DOHH2 (cell line): ENCODE measurements at regions not wholly inside any gene's neighbourhood (a gene's known extent, or its start where the extent isn't known, plus 50 kb on each side); places are given as distances from the start of the nearest gene placed in this dataset.

Experiments
- H3F3A ChIP-seq: fragments of 200-600 bp; sonication (generic), shearing (Covaris generic); 2 replicates; pipeline ENCODE4 v1.6.0; 2016; ENCODE audit warnings: antibody characterized with exemption, mild to moderate bottlenecking; ENCODE audit not compliant: control insufficient read depth, insufficient read depth
- H3K27ac ChIP-seq: fragments of 200-600 bp; sonication (generic); 2 replicates; pipeline ENCODE4 v1.5.1; 2014; ENCODE audit warnings: low read depth, mild to moderate bottlenecking, low read length, moderate library complexity
- H3K27me3 ChIP-seq: fragments of 200-600 bp; sonication (generic); 2 replicates; pipeline ENCODE4 v1.6.1; 2014; ENCODE audit warnings: mild to moderate bottlenecking, low read length, mixed read lengths; ENCODE audit not compliant: control insufficient read depth
- H3K36me3 ChIP-seq: fragments of 200-600 bp; sonication (generic); 2 replicates; pipeline ENCODE4 v1.6.1; 2014; ENCODE audit warnings: mild to moderate bottlenecking, low read length, moderate library complexity, mixed read lengths; ENCODE audit not compliant: control insufficient read depth
- H3K4me1 ChIP-seq: fragments of 200-600 bp; sonication (generic); 2 replicates; pipeline ENCODE4 v1.6.1; 2014; ENCODE audit warnings: mild to moderate bottlenecking, low read length, mixed read lengths; ENCODE audit not compliant: control insufficient read depth
- H3K4me2 ChIP-seq: fragments of 200-600 bp; sonication (generic); 2 replicates; pipeline ENCODE4 v1.6.0; 2014; ENCODE audit warnings: mild to moderate bottlenecking, low read length, moderate library complexity
- H3K4me3 ChIP-seq: fragments of 200-600 bp; sonication (generic); 2 replicates; pipeline ENCODE4 v1.5.1; 2014; ENCODE audit warnings: mild to moderate bottlenecking, low read length, mixed read lengths
- H3K79me2 ChIP-seq: fragments of 200-600 bp; sonication (generic); 2 replicates; pipeline ENCODE4 v1.6.1; 2014; ENCODE audit warnings: mild to moderate bottlenecking, low read length, mixed read lengths; ENCODE audit not compliant: control insufficient read depth
- H3K9me2 ChIP-seq: fragments of 200-600 bp; sonication (generic); replicated peaks from 2 replicates; pipeline ENCODE4 v1.6.1; 2014; ENCODE audit warnings: mild to moderate bottlenecking, low read length, mixed read lengths; ENCODE audit not compliant: control insufficient read depth
- H3K9me3 ChIP-seq: fragments of 200-600 bp; sonication (generic); 2 replicates; pipeline ENCODE4 v1.6.1; 2014; ENCODE audit warnings: antibody characterized with exemption, low read length, mixed read lengths; ENCODE audit not compliant: control insufficient read depth, insufficient read depth
- H4K20me1 ChIP-seq: fragments of 200-600 bp; sonication (generic); 2 replicates; pipeline ENCODE4 v1.6.0; 2014; ENCODE audit warnings: low read depth, mild to moderate bottlenecking, antibody characterized with exemption, low read length, moderate library complexity; ENCODE audit not compliant: control insufficient read depth, insufficient read depth
- CTCF ChIP-seq: fragments of 200-600 bp; sonication (generic); IDR thresholded peaks from one replicate; pipeline ENCODE4 v1.5.1; 2014; ENCODE audit warnings: antibody characterized with exemption, mild to moderate bottlenecking, low read depth, low read length; ENCODE audit not compliant: poor library complexity, severe bottlenecking
- EZH2phosphoT487 ChIP-seq: fragments of 200-600 bp; sonication (generic); IDR thresholded peaks from 2 replicates; pipeline ENCODE4 v1.6.1; 2017; ENCODE audit warnings: borderline replicate concordance, mild to moderate bottlenecking, antibody characterized with exemption, low read length, moderate library complexity, mixed read lengths

DNA sequence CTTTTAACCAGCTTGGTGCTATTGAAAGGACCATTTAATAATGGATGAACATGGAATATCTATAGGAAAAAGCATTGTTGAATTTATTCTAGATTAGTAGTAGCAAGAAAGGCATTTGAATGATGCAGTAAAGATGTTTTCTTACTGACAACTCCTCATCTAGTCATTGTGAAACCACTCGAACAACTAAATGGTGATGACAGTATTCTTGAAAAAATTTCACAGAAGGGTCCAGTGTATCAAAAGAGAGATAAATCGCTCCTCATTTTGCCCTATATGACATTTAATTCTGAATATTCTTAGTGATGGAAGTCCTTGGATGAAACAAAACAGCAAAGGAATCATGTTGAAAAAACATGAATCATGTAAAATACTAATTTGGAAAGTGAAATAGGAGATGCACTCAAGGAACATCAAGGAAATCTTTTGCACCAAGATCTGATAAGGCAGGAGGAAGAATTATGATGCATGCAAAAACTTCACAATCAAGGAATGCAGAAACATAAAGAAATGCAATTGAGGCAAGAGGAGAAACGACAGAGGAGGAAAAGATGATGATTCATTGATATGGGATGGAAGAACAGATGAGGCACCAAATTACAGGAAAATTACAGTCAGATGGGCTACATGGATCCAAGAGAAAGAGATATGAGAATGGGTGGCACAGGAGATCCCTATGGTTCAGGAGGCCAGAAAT is 190.4 kb downstream of the DDX3Y start:
- no peaks in the 10 kb centered on the region for H3F3A ChIP-seq
- H3K27me3 ChIP-seq = no peaks in the 10 kb centered on the region
- H3K9me2 ChIP-seq = no peaks in the 10 kb centered on the region
- no peak overlapping the region for H3K4me2 ChIP-seq
- TF ChIP-seq CTCF (no peak), EZH2phosphoT487 (no peak)
- no peaks in the 10 kb centered on the region for H3K9me3 ChIP-seq
- H3K27ac ChIP-seq = no peak overlapping the region
- no peaks in the 10 kb centered on the region for H3K36me3 ChIP-seq
- no peaks in the 10 kb centered on the region for H3K4me1 ChIP-seq
- no peaks in the 10 kb centered on the region for H3K79me2 ChIP-seq
- no peak overlapping the region for H3K4me3 ChIP-seq
- no peaks in the 10 kb centered on the region for H4K20me1 ChIP-seq

DNA sequence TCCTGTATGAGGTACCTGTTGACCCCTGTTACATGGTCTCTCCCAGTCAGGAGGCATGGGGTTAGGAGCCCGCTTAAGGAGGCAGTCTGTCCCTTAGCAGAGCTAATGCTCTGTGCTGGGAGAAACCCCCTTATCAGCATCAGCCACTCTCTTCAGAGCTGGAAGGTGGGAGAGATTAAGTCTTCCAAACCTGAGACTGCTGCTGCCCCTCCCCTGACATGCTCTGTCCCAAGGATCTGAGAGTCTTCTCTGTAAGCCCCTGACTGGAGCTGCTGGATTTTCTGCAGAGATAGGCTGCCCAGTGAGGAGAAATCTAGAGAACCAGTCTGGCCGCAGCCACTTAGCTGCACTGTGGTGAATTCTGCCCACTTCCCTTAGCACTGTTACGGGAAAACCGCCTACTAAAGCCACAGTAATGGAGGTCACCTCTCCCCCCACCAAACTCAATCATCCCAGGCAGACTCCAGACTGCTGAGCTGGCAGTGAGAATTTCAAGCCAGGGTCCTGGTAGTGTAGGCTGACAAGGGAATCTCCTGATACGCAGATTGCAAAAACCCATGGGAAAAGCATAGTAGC is 222.3 kb downstream of the DDX3Y start:
- Histone ChIP-seq H3K4me2 (no peak overlapping the region), H3F3A (no peaks in the 10 kb centered on the region), H3K9me3 (no peaks in the 10 kb centered on the region), H3K27ac (no peak overlapping the region), H3K4me1 (no peaks in the 10 kb centered on the region; the same call in 1 of the 2 replicates), H4K20me1 (no peaks in the 10 kb centered on the region), H3K36me3 (no peaks in the 10 kb centered on the region), H3K79me2 (no peaks in the 10 kb centered on the region), H3K27me3 (0 out of 2 replicates have a peak, but pooled peaks cover 2% of the 10 kb centered on the region), H3K9me2 (no peaks in the 10 kb centered on the region), H3K4me3 (no peak overlapping the region)
- TF ChIP-seq EZH2phosphoT487 (no peak), CTCF (no peak)

DNA sequence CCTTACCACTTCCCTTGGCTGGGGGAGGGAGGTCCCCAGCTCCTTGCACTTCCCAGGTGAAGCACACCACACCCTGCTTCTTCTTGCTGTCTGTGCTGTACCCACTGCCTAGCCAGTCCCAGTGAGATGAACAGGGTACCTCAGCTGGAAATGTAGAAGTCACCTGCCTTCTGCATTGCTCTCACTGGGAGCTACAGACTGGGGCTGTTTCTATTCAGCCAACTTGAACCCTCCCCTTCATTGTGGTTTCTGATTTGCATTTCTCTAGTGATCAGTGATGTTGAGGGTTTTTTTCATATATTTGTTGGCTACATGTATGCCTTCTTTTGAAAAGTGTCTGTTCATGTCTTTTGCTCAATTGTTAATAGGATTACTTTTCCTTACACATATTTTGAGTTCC is 222.8 kb downstream of the DDX3Y start:
- Histone ChIP-seq H3K9me3 (no peaks in the 10 kb centered on the region), H3K36me3 (no peaks in the 10 kb centered on the region), H3K79me2 (no peaks in the 10 kb centered on the region), H3F3A (no peaks in the 10 kb centered on the region), H4K20me1 (no peaks in the 10 kb centered on the region), H3K4me1 (no peaks in the 10 kb centered on the region; the same call in 1 of the 2 replicates), H3K9me2 (no peaks in the 10 kb centered on the region), H3K27ac (no peak overlapping the region), H3K4me2 (no peak overlapping the region), H3K4me3 (no peak overlapping the region), H3K27me3 (0 out of 2 replicates have a peak, but pooled peaks cover 2% of the 10 kb centered on the region)
- TF ChIP-seq CTCF = no peak
